SK-N-SH (cell line): ENCODE measurements at regions not wholly inside any gene's neighbourhood (a gene's known extent, or its start where the extent isn't known, plus 50 kb on each side); places are given as distances from the start of the nearest gene placed in this dataset.

Experiments used
- CTCF ChIA-PET: fragments of 300-600, 350-600 bp; formaldehyde crosslinking; extraction: SDS; loops from one replicate; lab custom pipeline; 2021; lab: Yijun Ruan, JAX
- POLR2A ChIA-PET: fragments of 350-600 bp; sonication (Branson Sonifier 250); formaldehyde crosslinking; extraction: SDS; loops from one replicate; lab custom pipeline; 2020; ENCODE audit warnings: antibody characterized with exemption, inconsistent platforms; lab: Yijun Ruan, JAX
- DNase-seq: peaks from one replicate; pipeline ENCODE4 v3.0.0; 2012
- H2AFZ ChIP-seq: fragments of 200-600 bp; sonication (generic); 2 replicates; pipeline ENCODE4 v1.8.1; 2016; ENCODE audit warnings: antibody characterized with exemption, mild to moderate bottlenecking, low read depth
- H3F3A ChIP-seq: fragments of 200-600 bp; sonication (generic); replicated peaks from 2 replicates; pipeline ENCODE3; 2016; ENCODE audit warnings: antibody characterized with exemption, mild to moderate bottlenecking; ENCODE audit not compliant: insufficient read depth
- H3K27ac ChIP-seq, 2 experiments: fragments of 200-500 bp in 1 of 2; fragments of 200-600 bp in 1 of 2; sonication (Bioruptor generic) in 1 of 2; sonication (generic), shearing (Covaris generic) in 1 of 2; 2 replicates each; pipeline versions ENCODE4 v1.5.1 to v1.6.1; 2014 to 2016; ENCODE audit warnings: low read depth in 2 of 2, inconsistent platforms in 1 of 2, low read length in 1 of 2, mild to moderate bottlenecking in 1 of 2, mixed read lengths in 1 of 2
- H3K27me3 ChIP-seq: fragments of 200-600 bp; sonication (generic), shearing (Covaris generic); 2 replicates; pipeline ENCODE4 v1.6.1; 2016; ENCODE audit warnings: mixed run types; ENCODE audit not compliant: insufficient read depth
- H3K36me3 ChIP-seq, 2 experiments: fragments of 200-500 bp in 1 of 2; fragments of 200-600 bp in 1 of 2; sonication (Bioruptor generic) in 1 of 2; sonication (generic) in 1 of 2; replicated peaks in 1 of 2; 2 replicates each; pipeline versions ENCODE3 to v1.5.1; 2014 to 2016; ENCODE audit warnings: low read length in 1 of 2, mild to moderate bottlenecking in 1 of 2; ENCODE audit not compliant: insufficient read depth in 2 of 2, control insufficient read depth in 1 of 2
- H3K4me1 ChIP-seq, 2 experiments: fragments of 200-500 bp in 1 of 2; fragments of 200-600 bp in 1 of 2; sonication (Bioruptor generic) in 1 of 2; sonication (generic), shearing (Covaris generic) in 1 of 2; 2 replicates each; pipeline versions ENCODE4 v1.5.1 to v1.6.1; 2014 to 2016; ENCODE audit warnings: low read depth in 1 of 2, low read length in 1 of 2, mixed run types in 1 of 2; ENCODE audit not compliant: insufficient read depth in 2 of 2, control insufficient read depth in 1 of 2
- H3K4me2 ChIP-seq: fragments of 200-600 bp; sonication (generic), shearing (Covaris generic); 2 replicates; pipeline ENCODE4 v1.6.1; 2017; ENCODE audit warnings: mixed run types
- H3K4me3 ChIP-seq, 2 experiments: fragments of 200-500 bp in 1 of 2; fragments of 200-600 bp in 1 of 2; sonication (Bioruptor generic) in 1 of 2; sonication (generic), shearing (Covaris generic) in 1 of 2; 2 replicates each; pipeline versions ENCODE4 v1.5.1 to v1.8.1; 2014 to 2016; ENCODE audit warnings: low read depth in 2 of 2, inconsistent platforms in 1 of 2, low read length in 1 of 2, mild to moderate bottlenecking in 1 of 2, mixed read lengths in 1 of 2, moderate library complexity in 1 of 2
- H3K79me2 ChIP-seq: fragments of 200-600 bp; sonication (generic); 2 replicates; pipeline ENCODE4 v1.8.1; 2017; ENCODE audit warnings: mild to moderate bottlenecking; ENCODE audit not compliant: insufficient read depth
- H3K9ac ChIP-seq: fragments of 200-600 bp; sonication (generic); 2 replicates; pipeline ENCODE4 v1.6.1; 2017; ENCODE audit warnings: mixed run types
- H3K9me2 ChIP-seq: fragments of 200-600 bp; sonication (generic); 2 replicates; pipeline ENCODE4 v1.6.1; 2017; ENCODE audit warnings: mixed run types
- H3K9me3 ChIP-seq: fragments of 200-600 bp; sonication (generic); 2 replicates; pipeline ENCODE4 v1.6.1; 2017; ENCODE audit warnings: mixed run types, mild to moderate bottlenecking, moderate library complexity
- H4K20me1 ChIP-seq: fragments of 200-600 bp; sonication (generic); 2 replicates; pipeline ENCODE4 v1.6.1; 2017; ENCODE audit warnings: mild to moderate bottlenecking, mixed run types; ENCODE audit not compliant: insufficient read depth
- ELF1 ChIP-seq: IDR thresholded peaks from 2 replicates; pipeline ENCODE4 v1.4.0; 2012
- FOXM1 ChIP-seq: IDR thresholded peaks from 2 replicates; pipeline ENCODE4 v1.4.0; 2012; ENCODE audit warnings: low read depth, mild to moderate bottlenecking
- GABPA ChIP-seq: IDR thresholded peaks from 2 replicates; pipeline ENCODE4 v1.4.0; 2012; ENCODE audit warnings: low read depth, mild to moderate bottlenecking
- GATA2 ChIP-seq: sonication (generic); formaldehyde crosslinking; IDR thresholded peaks from 2 replicates; pipeline ENCODE4 v1.5.0; 2020; ENCODE audit warnings: mild to moderate bottlenecking, missing genetic modification reagents
- JUND ChIP-seq: IDR thresholded peaks from 2 replicates; pipeline ENCODE4 v1.4.0; 2012
- MXI1 ChIP-seq: IDR thresholded peaks from 2 replicates; pipeline ENCODE4 v1.6.1; 2012; ENCODE audit warnings: mild to moderate bottlenecking, low read depth, low read length, improper control_type of control experiment
- NFIC ChIP-seq: IDR thresholded peaks from 2 replicates; pipeline ENCODE4 v1.4.0; 2012; ENCODE audit warnings: borderline replicate concordance
- RAD21 ChIP-seq: IDR thresholded peaks from 2 replicates; pipeline ENCODE4 v1.6.1; 2012; ENCODE audit warnings: mild to moderate bottlenecking, low read length
- RXRA ChIP-seq: IDR thresholded peaks from 2 replicates; pipeline ENCODE4 v1.4.0; 2012; ENCODE audit warnings: low read depth, mild to moderate bottlenecking, borderline replicate concordance
- SIN3A ChIP-seq: IDR thresholded peaks from 2 replicates; pipeline ENCODE4 v1.6.1; 2012; ENCODE audit warnings: low read depth, mild to moderate bottlenecking, low read length, moderate library complexity, borderline replicate concordance
- TEAD4 ChIP-seq: IDR thresholded peaks from 2 replicates; pipeline ENCODE4 v1.4.0; 2012; ENCODE audit warnings: mild to moderate bottlenecking, borderline replicate concordance; ENCODE audit not compliant: insufficient read depth
- YY1 ChIP-seq: IDR thresholded peaks from 2 replicates; pipeline ENCODE4 v1.4.0; 2012; ENCODE audit warnings: low read depth, mild to moderate bottlenecking
- WGBS: methylation state at CpG from one replicate; pipeline ENCODE4 v1.1.6; 2017; ENCODE audit warnings: low lambda C conversion rate; 5-methylcytosine and 5-hydroxymethylcytosine counted together
- TF ChIP-seq, protein P1 (sequence below): fragments of 150-350 bp; IDR thresholded peaks from 2 replicates; pipeline ENCODE4 v1.6.1; 2017; ENCODE audit warnings: antibody characterized with exemption, low read length, low read depth, borderline replicate concordance
- TF ChIP-seq, protein P2 (sequence below): fragments of 200-600 bp; sonication (generic); IDR thresholded peaks from 2 replicates; pipeline ENCODE4 v1.6.1; 2017; ENCODE audit warnings: antibody characterized with exemption, mild to moderate bottlenecking, moderate library complexity
- TF ChIP-seq, protein P3 (sequence below): IDR thresholded peaks from 2 replicates; pipeline ENCODE4 v1.6.1; 2012; ENCODE audit warnings: mild to moderate bottlenecking, low read depth, low read length, moderate library complexity
- TF ChIP-seq, protein P4 (sequence below): fragments of 150-350 bp; IDR thresholded peaks from 2 replicates; pipeline ENCODE4 v1.6.1; 2016; ENCODE audit warnings: mild to moderate bottlenecking, low read depth, low read length

DNA sequence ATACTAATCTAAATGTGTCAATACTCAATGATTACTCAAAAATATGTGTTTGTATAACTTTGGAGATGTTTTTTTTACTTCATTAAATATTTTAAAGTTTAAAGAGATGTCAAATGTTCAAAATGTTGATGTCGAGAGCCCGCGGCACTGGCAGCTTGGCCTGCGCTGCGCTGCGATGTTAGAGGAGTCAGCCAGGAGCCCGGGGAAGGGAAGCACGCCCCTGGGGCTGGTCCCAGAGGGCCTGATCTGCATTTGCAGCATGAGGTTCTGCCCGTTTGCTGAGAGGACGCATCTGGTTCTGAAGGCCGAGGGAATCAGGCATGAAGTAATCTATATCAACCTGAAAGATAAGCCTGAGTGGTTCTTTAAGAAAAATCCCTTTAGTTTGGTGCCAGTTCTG is 66.4 kb upstream of the ATP2C1 start:
- Histone ChIP-seq H3K4me2 (no peak overlapping the region), H3K36me3 (no peaks in the 10 kb centered on the region), H3K27me3 (no peaks in the 10 kb centered on the region), H3K4me3 (no peak overlapping the region), H3K9ac (no peak overlapping the region), H3F3A (no peaks in the 10 kb centered on the region), H3K9me3 (no peaks in the 10 kb centered on the region), H4K20me1 (no peaks in the 10 kb centered on the region), H3K4me1 (peaks cover 0 to 6% of the 10 kb centered on the region in 2 experiments; a peak in 1 of 4 replicates), H3K9me2 (no peaks in the 10 kb centered on the region), H3K79me2 (no peaks in the 10 kb centered on the region), H2AFZ (no peak overlapping the region), H3K27ac (no peak overlapping the region)
- WGBS, result 72% methylated on average over 11 of the region's 11 CpGs
- DNase-seq, result no peak
- CTCF ChIA-PET, result interaction anchor here (1.5 kb wide), 1 partner anchor 8 kb away, joined by 3 read pairs; no protein-coding TSS in a partner anchor
- no peak for TF ChIP-seq MXI1
- no peak for TF ChIP-seq FOXM1
- no peak for TF ChIP-seq NFIC
- TF ChIP-seq, protein P1, sequence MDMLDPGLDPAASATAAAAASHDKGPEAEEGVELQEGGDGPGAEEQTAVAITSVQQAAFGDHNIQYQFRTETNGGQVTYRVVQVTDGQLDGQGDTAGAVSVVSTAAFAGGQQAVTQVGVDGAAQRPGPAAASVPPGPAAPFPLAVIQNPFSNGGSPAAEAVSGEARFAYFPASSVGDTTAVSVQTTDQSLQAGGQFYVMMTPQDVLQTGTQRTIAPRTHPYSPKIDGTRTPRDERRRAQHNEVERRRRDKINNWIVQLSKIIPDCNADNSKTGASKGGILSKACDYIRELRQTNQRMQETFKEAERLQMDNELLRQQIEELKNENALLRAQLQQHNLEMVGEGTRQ, result no peak
- no peak for TF ChIP-seq SIN3A
- TF ChIP-seq YY1, result no peak
- TF ChIP-seq ELF1, result no peak
- TF ChIP-seq TEAD4, result no peak
- no peak for TF ChIP-seq GABPA
- POLR2A ChIA-PET, result no interaction called here

DNA sequence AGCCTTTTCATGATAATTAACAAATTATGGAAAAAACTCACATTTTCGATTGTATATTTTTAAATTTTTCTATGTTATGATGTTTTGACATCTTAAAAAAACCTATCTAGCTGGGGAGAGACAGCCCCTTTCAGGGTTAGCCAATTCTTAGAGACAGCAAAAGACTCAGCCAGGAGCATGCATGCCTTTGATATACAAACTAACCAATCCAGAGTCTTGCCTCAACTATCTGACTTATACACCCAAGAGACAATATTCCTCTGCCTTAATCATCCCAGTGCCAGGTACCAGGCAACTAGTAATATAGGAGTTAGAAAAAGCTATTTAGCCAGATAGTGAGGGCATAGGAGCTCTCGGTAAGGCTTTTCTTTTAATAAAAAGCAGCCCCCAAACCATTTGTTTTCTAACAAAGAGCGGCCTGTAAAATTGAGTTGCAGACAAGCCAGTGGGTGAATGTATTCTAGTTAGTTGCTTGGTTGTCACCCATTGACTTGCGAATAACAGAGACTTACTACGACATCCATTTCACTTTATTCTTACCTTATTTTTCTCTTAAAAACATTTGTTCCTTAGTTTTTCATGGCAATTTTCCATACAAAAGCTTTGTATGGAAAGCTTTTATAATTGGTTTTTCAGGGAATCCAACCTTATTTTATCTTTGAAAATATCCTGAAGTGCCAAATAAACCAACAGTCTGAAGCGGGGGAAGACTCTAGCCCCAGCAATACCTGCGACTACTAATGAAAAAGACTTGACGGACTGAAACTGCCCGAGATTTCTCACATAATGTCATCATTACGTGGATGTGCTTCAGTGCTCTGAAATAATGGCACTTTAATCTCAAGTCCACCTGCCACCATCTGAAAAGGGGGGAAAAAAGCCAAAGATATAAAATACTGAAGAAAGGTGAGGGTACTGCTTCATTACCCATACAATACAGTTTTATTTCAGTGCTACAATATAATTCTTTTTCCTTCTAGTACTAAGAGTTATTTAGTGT is 64.6 kb upstream of the ATP2C1 start:
- Histone ChIP-seq H2AFZ (no peak overlapping the region), H3K27ac (no peak overlapping the region), H3K9me2 (no peaks in the 10 kb centered on the region), H3F3A (no peaks in the 10 kb centered on the region), H3K4me2 (no peak overlapping the region), H3K36me3 (no peaks in the 10 kb centered on the region), H3K9me3 (no peaks in the 10 kb centered on the region), H4K20me1 (no peaks in the 10 kb centered on the region), H3K79me2 (no peaks in the 10 kb centered on the region), H3K9ac (no peak overlapping the region), H3K27me3 (no peaks in the 10 kb centered on the region), H3K4me3 (no peak overlapping the region), H3K4me1 (peaks cover 0 to 7% of the 10 kb centered on the region in 2 experiments; a peak in 2 of 4 replicates)
- no peak for DNase-seq
- CTCF ChIA-PET, result no interaction called here
- POLR2A ChIA-PET, result no interaction called here
- 68% methylated on average over 10 of the region's 10 CpGs for WGBS
- TF ChIP-seq, protein P2, sequence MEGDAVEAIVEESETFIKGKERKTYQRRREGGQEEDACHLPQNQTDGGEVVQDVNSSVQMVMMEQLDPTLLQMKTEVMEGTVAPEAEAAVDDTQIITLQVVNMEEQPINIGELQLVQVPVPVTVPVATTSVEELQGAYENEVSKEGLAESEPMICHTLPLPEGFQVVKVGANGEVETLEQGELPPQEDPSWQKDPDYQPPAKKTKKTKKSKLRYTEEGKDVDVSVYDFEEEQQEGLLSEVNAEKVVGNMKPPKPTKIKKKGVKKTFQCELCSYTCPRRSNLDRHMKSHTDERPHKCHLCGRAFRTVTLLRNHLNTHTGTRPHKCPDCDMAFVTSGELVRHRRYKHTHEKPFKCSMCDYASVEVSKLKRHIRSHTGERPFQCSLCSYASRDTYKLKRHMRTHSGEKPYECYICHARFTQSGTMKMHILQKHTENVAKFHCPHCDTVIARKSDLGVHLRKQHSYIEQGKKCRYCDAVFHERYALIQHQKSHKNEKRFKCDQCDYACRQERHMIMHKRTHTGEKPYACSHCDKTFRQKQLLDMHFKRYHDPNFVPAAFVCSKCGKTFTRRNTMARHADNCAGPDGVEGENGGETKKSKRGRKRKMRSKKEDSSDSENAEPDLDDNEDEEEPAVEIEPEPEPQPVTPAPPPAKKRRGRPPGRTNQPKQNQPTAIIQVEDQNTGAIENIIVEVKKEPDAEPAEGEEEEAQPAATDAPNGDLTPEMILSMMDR, result no peak
- no peak for TF ChIP-seq JUND
- TF ChIP-seq, protein P3, sequence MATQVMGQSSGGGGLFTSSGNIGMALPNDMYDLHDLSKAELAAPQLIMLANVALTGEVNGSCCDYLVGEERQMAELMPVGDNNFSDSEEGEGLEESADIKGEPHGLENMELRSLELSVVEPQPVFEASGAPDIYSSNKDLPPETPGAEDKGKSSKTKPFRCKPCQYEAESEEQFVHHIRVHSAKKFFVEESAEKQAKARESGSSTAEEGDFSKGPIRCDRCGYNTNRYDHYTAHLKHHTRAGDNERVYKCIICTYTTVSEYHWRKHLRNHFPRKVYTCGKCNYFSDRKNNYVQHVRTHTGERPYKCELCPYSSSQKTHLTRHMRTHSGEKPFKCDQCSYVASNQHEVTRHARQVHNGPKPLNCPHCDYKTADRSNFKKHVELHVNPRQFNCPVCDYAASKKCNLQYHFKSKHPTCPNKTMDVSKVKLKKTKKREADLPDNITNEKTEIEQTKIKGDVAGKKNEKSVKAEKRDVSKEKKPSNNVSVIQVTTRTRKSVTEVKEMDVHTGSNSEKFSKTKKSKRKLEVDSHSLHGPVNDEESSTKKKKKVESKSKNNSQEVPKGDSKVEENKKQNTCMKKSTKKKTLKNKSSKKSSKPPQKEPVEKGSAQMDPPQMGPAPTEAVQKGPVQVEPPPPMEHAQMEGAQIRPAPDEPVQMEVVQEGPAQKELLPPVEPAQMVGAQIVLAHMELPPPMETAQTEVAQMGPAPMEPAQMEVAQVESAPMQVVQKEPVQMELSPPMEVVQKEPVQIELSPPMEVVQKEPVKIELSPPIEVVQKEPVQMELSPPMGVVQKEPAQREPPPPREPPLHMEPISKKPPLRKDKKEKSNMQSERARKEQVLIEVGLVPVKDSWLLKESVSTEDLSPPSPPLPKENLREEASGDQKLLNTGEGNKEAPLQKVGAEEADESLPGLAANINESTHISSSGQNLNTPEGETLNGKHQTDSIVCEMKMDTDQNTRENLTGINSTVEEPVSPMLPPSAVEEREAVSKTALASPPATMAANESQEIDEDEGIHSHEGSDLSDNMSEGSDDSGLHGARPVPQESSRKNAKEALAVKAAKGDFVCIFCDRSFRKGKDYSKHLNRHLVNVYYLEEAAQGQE, result no peak
- TF ChIP-seq, protein P4, sequence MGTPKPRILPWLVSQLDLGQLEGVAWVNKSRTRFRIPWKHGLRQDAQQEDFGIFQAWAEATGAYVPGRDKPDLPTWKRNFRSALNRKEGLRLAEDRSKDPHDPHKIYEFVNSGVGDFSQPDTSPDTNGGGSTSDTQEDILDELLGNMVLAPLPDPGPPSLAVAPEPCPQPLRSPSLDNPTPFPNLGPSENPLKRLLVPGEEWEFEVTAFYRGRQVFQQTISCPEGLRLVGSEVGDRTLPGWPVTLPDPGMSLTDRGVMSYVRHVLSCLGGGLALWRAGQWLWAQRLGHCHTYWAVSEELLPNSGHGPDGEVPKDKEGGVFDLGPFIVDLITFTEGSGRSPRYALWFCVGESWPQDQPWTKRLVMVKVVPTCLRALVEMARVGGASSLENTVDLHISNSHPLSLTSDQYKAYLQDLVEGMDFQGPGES, result no peak
- TF ChIP-seq ELF1, result no peak
- no peak for TF ChIP-seq RXRA
- TF ChIP-seq GATA2 (CRISPR knock-in tag), result no peak
- no peak for TF ChIP-seq RAD21
- no peak for TF ChIP-seq YY1
- TF ChIP-seq, protein P1, result no peak
- TF ChIP-seq GABPA, result no peak
- TF ChIP-seq NFIC, result no peak
- no peak for TF ChIP-seq SIN3A
- no peak for TF ChIP-seq FOXM1
